ENCODE measurements at regions not wholly inside any gene's neighbourhood (a gene's known extent, or its start where the extent isn't known, plus 50 kb on each side); places are given as distances from the start of the nearest gene placed in this dataset.

DNA sequence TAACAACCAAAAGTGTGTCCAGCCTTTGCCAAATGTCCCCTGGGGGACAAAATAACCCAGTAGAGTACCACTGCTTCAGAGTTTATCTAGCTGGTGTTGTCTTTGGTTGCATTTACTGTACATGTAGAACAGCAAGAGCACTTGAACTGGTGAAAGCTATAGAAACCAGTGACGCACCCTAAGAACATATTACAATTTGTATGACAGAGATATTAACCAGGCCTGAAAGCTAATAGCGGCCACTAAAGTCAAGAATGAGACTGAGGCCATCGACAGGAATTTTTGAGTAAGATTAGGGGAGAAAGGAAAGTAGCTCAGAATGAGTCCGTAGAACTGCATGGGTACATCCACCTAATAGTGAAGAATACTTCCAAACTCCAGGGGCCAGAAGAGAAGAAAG is 236.2 kb downstream of the MTERF1 start:
- DNase-seq: no peak

- DNase-seq: no peak
Observed at GRCh38 chr7:91645542-91645941, 235.0 kb downstream of the MTERF1 start.

DNA sequence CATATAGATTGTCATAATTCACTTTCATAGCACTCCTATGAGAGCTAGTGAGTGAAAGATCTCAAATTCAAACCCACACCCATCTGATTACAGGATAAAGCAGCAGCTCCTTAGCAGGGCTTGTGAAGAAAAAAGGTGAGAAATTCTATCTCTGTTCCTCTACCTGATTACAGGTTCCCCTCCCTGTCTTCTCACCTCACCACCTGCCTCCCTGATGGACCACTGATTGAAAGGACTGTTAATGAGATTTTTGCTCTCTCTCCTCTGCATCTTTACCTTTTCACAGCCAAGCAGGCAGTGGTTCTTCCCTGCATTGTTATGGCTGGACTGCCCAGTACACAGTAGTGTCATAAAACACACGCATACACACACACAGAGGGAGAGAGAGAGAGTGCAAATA is 228.5 kb downstream of the MTERF1 start:
- DNase-seq: no peak

- DNase-seq: no peak
Observed at GRCh38 chr7:91653286-91653685, 227.2 kb downstream of the MTERF1 start.

DNA sequence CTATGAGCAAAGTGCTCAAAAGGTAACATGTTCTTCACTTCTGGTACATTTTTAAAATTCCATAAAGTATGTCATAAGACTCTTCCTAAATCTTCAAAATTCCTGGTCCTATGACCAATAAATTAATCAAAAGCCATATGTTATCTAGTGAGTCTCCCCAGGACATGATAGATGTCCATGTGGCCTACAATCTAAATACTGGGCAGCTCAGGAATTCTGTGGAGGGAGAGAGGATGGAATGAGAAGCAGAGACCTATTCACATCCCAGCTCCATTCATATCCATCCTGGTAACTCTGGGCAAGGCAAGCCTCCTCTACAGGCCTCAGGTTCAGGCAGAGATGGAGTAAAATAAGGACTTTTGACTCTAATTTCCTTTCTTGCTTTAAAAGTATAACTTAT is 224.8 kb downstream of the MTERF1 start:
- DNase-seq: no peak

DNA sequence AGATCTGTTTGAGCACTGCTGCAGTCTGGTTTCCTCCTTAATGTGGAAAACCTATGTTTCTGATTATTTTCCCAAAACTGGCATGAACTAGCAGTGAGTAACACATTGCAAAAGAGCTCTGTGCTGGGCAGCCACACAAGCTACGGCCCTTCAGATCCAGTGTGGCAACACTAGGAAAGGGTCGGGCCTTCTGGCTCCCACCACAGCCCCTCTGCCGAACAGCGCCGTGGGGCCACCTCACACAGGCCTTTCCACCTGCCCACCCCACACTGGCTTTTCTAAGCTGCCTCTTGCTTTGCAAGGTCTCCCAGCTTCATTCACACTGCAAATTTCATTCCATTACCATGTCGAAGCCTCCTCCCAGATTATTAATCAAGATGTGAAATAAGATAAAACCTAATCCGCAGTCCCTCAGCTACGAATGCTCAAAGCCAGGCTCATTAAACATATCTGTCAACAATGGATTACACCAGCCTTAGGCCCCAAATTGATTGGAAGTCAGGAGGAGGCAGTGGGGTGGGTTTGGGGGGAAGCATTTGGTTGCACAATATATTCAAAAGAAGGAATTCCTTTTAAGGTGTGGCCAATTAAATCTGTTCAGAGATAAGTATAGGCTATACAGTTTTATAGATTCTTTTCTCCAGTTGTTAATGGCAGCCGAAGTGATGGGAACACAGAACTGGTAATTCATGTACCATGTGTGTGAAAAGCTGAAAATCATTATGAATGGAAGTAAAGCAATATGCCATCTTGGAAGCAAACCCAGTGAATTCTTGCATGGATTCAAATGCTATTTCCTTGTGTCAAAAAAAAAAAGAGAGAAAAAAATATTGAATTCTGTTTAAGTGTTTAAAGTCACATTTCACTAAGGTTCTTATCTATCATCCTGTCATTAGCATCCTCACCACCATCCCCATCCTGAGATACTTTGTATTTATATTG is 223.7 kb downstream of the MTERF1 start:
- no peak for DNase-seq

GRCh38 chr7:91657483-91658071 is 222.9 kb downstream of the MTERF1 start:
- no peak for DNase-seq

DNA sequence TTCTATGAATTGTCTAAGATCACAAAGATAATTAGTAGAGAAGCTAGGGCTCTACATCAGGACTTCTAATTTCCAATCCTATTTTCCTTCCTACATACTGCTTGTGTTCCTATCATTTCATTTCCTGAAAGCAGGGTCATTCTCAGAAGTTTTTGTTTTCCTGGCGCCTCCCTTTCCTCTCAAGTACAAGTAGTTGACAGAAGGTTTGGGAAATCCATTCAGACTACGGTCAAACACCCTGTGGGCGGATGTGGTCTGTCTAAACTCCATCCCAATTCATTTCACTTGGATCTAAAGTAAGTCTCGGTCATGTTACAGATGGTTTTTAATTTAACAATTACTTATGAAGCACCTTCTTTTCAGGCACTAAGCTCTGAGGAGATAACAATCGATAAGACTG is 221.4 kb downstream of the MTERF1 start:
- no peak for DNase-seq

DNA sequence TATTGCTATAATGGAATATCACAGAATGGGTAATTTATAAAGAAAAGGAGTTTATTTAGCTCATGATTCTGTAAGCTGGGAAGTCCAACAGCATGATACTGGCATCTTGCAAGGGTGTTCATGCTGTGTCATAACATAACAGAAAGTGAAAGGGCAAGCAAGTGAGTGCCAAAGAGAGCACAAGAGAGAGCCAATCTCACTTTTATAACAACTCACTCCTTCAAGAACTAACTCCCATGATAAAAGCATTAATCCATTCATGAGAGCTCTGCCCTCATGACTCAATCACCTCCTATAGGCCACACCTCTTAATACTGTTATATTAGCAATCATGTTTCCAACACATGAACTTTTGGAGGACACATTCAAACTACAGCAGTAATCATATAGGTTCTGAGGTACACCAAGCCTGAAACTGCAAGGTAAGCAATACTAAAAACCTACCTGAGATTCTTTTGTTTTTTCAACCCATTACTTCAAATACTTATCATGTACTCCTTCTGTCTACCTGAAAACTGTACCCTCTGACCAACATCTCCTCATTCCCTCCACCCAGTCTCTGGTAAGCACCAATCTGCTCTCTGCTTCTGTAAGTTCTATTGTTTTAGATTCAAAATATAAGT is 219.7 kb downstream of the MTERF1 start:
- no peak for DNase-seq

GRCh38 chr7:91661727-91662126 is 218.8 kb downstream of the MTERF1 start:
- no peak for DNase-seq

GRCh38 chr7:91668217-91668616 is 212.3 kb downstream of the MTERF1 start:
- no peak for DNase-seq

DNA sequence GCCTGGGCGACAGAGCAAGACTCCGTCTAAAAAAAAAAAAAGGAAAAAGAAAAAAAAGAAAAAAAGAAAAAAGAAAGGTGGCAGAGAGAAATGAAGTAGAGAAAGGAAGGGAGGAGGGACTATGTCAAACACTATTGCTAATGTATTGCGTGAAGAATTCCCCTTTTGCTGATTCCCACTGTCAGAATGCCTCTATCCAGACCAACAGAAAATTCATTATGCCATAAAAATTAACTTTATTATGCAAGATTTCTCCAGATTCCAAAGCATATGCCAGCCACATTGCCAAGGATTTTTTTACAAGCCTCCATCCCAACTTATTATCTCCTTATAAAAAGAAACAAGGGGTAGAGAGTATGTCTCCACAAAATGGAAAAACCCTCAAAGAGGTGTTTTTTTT is 209.3 kb downstream of the MTERF1 start:
- no peak for DNase-seq

- no peak for DNase-seq
Observed at GRCh38 chr7:91674470-91674869, 206.0 kb downstream of the MTERF1 start.

DNA sequence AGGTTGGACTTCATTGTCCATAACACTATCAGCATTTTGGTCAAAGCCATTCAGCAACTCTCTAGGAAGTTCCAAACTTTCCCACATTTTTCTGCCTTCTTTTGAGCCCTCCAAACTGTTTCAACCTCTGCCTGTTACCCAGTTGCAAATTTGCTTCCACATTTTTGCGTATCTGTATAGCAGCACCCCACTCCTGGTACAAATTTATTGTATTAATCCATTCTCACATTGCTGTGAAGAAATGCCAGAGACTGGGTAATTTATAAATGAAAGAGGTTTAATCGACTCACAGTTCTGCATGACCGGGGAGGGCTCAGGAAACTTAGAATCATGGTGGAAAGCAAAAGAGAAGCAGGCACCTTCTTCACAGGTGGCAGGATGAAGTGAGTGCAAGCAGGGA is 198.8 kb downstream of the MTERF1 start:
- DNase-seq: no peak

DNA sequence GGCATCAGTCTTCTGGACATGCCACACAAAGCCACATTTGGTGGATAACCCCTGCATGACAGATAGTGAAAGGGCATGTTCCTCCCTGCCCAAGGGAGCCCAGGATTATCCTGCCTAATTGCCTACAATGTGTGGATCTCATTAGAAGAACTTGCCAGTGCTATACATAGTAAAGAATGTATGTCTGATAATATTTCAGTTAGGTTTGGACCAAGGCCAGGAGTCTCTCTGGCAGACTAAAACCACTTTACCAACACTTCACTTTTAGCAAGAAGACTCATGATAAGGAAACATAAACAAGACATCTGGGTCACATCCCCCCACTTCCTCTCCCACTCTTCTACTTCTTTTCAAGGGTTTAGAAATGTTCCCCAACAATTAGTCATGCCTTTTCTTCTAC is 196.7 kb downstream of the MTERF1 start:
- peak; percentile 59 for DNase-seq

GRCh38 chr7:91685544-91685943 is 195.0 kb downstream of the MTERF1 start:
- no peak for DNase-seq

- DNase-seq: no peak
Observed at GRCh38 chr7:91690541-91691070, 189.9 kb downstream of the MTERF1 start.

GRCh38 chr7:91691865-91692264 is 188.6 kb downstream of the MTERF1 start:
- DNase-seq: no peak

- no peak for DNase-seq
Observed at GRCh38 chr7:91692800-91693199, 187.7 kb downstream of the MTERF1 start.

GRCh38 chr7:91694351-91694841 is 186.1 kb downstream of the MTERF1 start:
- peak; percentile 1 for DNase-seq

DNA sequence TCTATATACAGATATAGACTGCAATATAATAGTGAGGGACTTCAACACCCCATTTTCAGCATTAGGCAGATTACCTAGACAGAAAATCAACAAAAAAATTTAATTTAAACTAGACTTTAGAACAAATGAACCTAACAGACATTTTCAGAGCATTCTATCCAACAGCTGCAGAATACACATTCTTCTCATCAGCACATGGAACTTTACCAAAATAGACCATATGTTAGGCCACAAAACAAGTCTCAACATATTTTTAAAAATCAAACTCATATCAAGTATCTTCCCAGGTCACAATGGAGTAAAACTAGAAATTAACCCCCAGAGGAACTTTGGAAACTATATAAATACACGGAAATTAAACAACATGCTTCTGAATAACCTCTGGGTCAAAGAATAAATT is 169.6 kb downstream of the MTERF1 start:
- DNase-seq: no peak

DNA sequence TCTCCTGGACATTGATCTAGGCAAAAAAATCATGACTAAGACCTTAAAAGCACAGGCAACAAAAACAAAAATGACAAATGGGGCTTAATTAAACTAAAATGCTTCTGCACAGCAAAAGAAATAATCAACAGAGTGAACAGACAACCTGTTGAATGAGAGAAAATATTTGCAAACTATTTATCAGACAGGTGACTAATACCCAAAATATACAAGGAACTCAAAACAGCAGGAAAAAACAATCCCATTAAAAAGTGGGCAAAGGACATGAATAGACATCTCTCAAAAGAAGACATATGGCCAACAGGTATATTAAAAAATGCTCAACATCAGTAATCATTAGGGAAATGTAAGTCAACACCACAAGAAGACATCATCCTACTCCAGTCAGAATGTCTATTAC is 166.8 kb downstream of the MTERF1 start:
- DNase-seq: no peak

- no peak for DNase-seq
Observed at GRCh38 chr7:91717681-91718470, 162.6 kb downstream of the MTERF1 start.

All from NCI-H524 treated with DMSO at 0.1 percent for 48 hours (cell line).